HUES6 (cell line): ENCODE measurements at regions not wholly inside any gene's neighbourhood (a gene's known extent, or its start where the extent isn't known, plus 50 kb on each side); places are given as distances from the start of the nearest gene placed in this dataset.

Experiments
- H3K27ac ChIP-seq: 2 replicates; pipeline ENCODE4 v1.7.0; 2013; ENCODE audit warnings: low read depth, mild to moderate bottlenecking, low read length, inconsistent platforms
- H3K27me3 ChIP-seq: 2 replicates; pipeline ENCODE4 v1.6.1; 2013; ENCODE audit warnings: low read length; ENCODE audit not compliant: control insufficient read depth, insufficient read depth
- H3K36me3 ChIP-seq: 2 replicates; pipeline ENCODE4 v1.6.1; 2013; ENCODE audit warnings: low read length; ENCODE audit not compliant: control insufficient read depth, insufficient read depth
- H3K4me1 ChIP-seq: 2 replicates; pipeline ENCODE4 v1.6.1; 2013; ENCODE audit warnings: low read length; ENCODE audit not compliant: control insufficient read depth, insufficient read depth
- H3K4me3 ChIP-seq: 2 replicates; pipeline ENCODE4 v1.5.1; 2013; ENCODE audit warnings: low read depth, low read length
- H3K9ac ChIP-seq: one replicate; pipeline ENCODE4 v1.6.1; 2013; ENCODE audit warnings: mild to moderate bottlenecking, low read length
- H3K9me3 ChIP-seq: 2 replicates; pipeline ENCODE4 v1.6.1; 2013; ENCODE audit warnings: low read depth, low read length; ENCODE audit not compliant: control insufficient read depth, insufficient read depth

GRCh38 chr18:51660188-51660715 lies 462.8 kb upstream of the MEX3C start:
- Histone ChIP-seq H3K9ac (no peak overlapping the region), H3K36me3 (no peaks in the 10 kb centered on the region), H3K4me3 (no peak overlapping the region), H3K27ac (no peak overlapping the region), H3K4me1 (peaks cover 32% of the 10 kb centered on the region), H3K27me3 (no peaks in the 10 kb centered on the region), H3K9me3 (no peaks in the 10 kb centered on the region)

GRCh38 chr18:51664236-51664635 lies 466.8 kb upstream of the MEX3C start:
- no peak overlapping the region for H3K4me3 ChIP-seq
- H3K9me3 ChIP-seq: no peaks in the 10 kb centered on the region
- no peak overlapping the region for H3K27ac ChIP-seq
- peaks cover 10% of the 10 kb centered on the region; the same call in 1 of the 2 replicates for H3K4me1 ChIP-seq
- H3K27me3 ChIP-seq: no peaks in the 10 kb centered on the region
- H3K36me3 ChIP-seq: no peaks in the 10 kb centered on the region
- no peak overlapping the region for H3K9ac ChIP-seq

GRCh38 chr18:51666763-51667191 lies 469.3 kb upstream of the MEX3C start:
- Histone ChIP-seq H3K4me3 (no peak overlapping the region), H3K9me3 (no peaks in the 10 kb centered on the region), H3K9ac (no peak overlapping the region), H3K4me1 (peaks cover 10% of the 10 kb centered on the region; the same call in 1 of the 2 replicates), H3K27ac (no peak overlapping the region), H3K36me3 (no peaks in the 10 kb centered on the region), H3K27me3 (no peaks in the 10 kb centered on the region)

GRCh38 chr18:51668101-51668500 lies 470.6 kb upstream of the MEX3C start:
- no peaks in the 10 kb centered on the region for H3K9me3 ChIP-seq
- no peak overlapping the region for H3K9ac ChIP-seq
- H3K27me3 ChIP-seq: no peaks in the 10 kb centered on the region
- H3K4me3 ChIP-seq: no peak overlapping the region
- H3K27ac ChIP-seq: no peak overlapping the region
- no peaks in the 10 kb centered on the region for H3K36me3 ChIP-seq
- H3K4me1 ChIP-seq: peaks cover 10% of the 10 kb centered on the region; the same call in 1 of the 2 replicates

GRCh38 chr18:51668607-51669006 lies 471.1 kb upstream of the MEX3C start:
- Histone ChIP-seq H3K27me3 (no peaks in the 10 kb centered on the region), H3K27ac (no peak overlapping the region), H3K4me3 (no peak overlapping the region), H3K36me3 (no peaks in the 10 kb centered on the region), H3K9ac (no peak overlapping the region), H3K9me3 (no peaks in the 10 kb centered on the region), H3K4me1 (peaks cover 10% of the 10 kb centered on the region; the same call in 1 of the 2 replicates)

GRCh38 chr18:51686590-51686989 lies 489.1 kb upstream of the MEX3C start:
- H3K9ac ChIP-seq: no peak overlapping the region
- H3K4me1 ChIP-seq: no peaks in the 10 kb centered on the region
- H3K27me3 ChIP-seq: no peaks in the 10 kb centered on the region
- H3K9me3 ChIP-seq: no peaks in the 10 kb centered on the region
- H3K36me3 ChIP-seq: no peaks in the 10 kb centered on the region
- no peak overlapping the region for H3K4me3 ChIP-seq
- H3K27ac ChIP-seq: no peak overlapping the region

GRCh38 chr18:51687845-51688585 lies 490.5 kb upstream of the MEX3C start:
- Histone ChIP-seq H3K4me1 (no peaks in the 10 kb centered on the region), H3K27me3 (no peaks in the 10 kb centered on the region), H3K36me3 (no peaks in the 10 kb centered on the region), H3K27ac (no peak overlapping the region), H3K9ac (no peak overlapping the region), H3K9me3 (no peaks in the 10 kb centered on the region), H3K4me3 (no peak overlapping the region)

- Histone ChIP-seq H3K4me3 (no peak overlapping the region), H3K27ac (no peak overlapping the region), H3K9ac (no peak overlapping the region), H3K4me1 (no peaks in the 10 kb centered on the region; the same call in 1 of the 2 replicates), H3K9me3 (peaks cover 11% of the 10 kb centered on the region), H3K36me3 (no peaks in the 10 kb centered on the region), H3K27me3 (no peaks in the 10 kb centered on the region)
Observed at GRCh38 chr18:51692612-51693011, 495.1 kb upstream of the MEX3C start.

GRCh38 chr18:51711298-51711889 lies 513.9 kb upstream of the MEX3C start:
- Histone ChIP-seq H3K36me3 (no peaks in the 10 kb centered on the region), H3K4me1 (no peaks in the 10 kb centered on the region; the same call in 1 of the 2 replicates), H3K27ac (no peak overlapping the region), H3K27me3 (no peaks in the 10 kb centered on the region), H3K9me3 (peaks cover 31% of the 10 kb centered on the region), H3K4me3 (no peak overlapping the region), H3K9ac (no peak overlapping the region)

- Histone ChIP-seq H3K27ac (no peak overlapping the region), H3K4me1 (no peaks in the 10 kb centered on the region; the same call in 1 of the 2 replicates), H3K9me3 (peaks cover 16% of the 10 kb centered on the region), H3K27me3 (no peaks in the 10 kb centered on the region), H3K36me3 (no peaks in the 10 kb centered on the region), H3K4me3 (no peak overlapping the region), H3K9ac (no peak overlapping the region)
Observed at GRCh38 chr18:51712821-51713220, 515.3 kb upstream of the MEX3C start.

GRCh38 chr18:51716277-51716676 lies 518.8 kb upstream of the MEX3C start:
- Histone ChIP-seq H3K9ac (no peak overlapping the region), H3K27me3 (no peaks in the 10 kb centered on the region), H3K36me3 (no peaks in the 10 kb centered on the region), H3K4me1 (no peaks in the 10 kb centered on the region; the same call in 1 of the 2 replicates), H3K27ac (no peak overlapping the region), H3K9me3 (no peaks in the 10 kb centered on the region), H3K4me3 (no peak overlapping the region)
